ENCODE measurements at regions not wholly inside any gene's neighbourhood (a gene's known extent, or its start where the extent isn't known, plus 50 kb on each side); places are given as distances from the start of the nearest gene placed in this dataset.

GRCh38 chr12:75783093-75783877, 248.3 kb downstream of the PHLDA1 start:
- POLR2A ChIA-PET, result interaction anchor here (1.3 kb wide), 1 partner anchor 14 kb away, joined by 6 read pairs; no protein-coding TSS in a partner anchor
- TF ChIP-seq CBX3 (IDR thresholded peaks at IDR 0.05; ENCODE audit: borderline replicate concordance in 1 of 2, low read length in 2 of 2) (no peak), ZNF695 (CRISPR knock-in tag; IDR thresholded peaks at IDR 0.05) (no peak), FOXP4 (CRISPR knock-in tag; IDR thresholded peaks at IDR 0.05; ENCODE audit: borderline replicate concordance) (no peak), CREM (IDR thresholded peaks at IDR 0.05; ENCODE audit: low read depth) (no peak), RNF2 (IDR thresholded peaks at IDR 0.05) (no peak), ZNF707 (CRISPR knock-in tag; conservative IDR thresholded peaks at IDR 0.05) (no peak)
- intact Hi-C loops (cut with micrococcal nuclease), result loop anchor here (5.0 kb wide), 1 partner anchor 109 kb away; no protein-coding TSS in a partner anchor

More at GRCh38 chr12:75783093-75783877, 248.3 kb downstream of the PHLDA1 start:
- DNase-seq (ENCODE audit: extremely low read depth in 1 of 4, low spot score in 3 of 4) (no peak), FAIRE-seq (no peak), ATAC-seq (no peak)
- Histone ChIP-seq H3K36me3 (ENCODE audit: control insufficient read depth, insufficient read depth, low read length) (no peaks in the 10 kb centered on the region), H3K4me1 (replicated peaks in 1 of 2; ENCODE audit: control insufficient read depth in 2 of 2, insufficient read depth in 2 of 2, low read length in 2 of 2) (peaks cover 0 to 20% of the 10 kb centered on the region in 2 experiments; a peak in 3 of 5 replicates), H3K4me3 (no peak overlapping the region), H3K9ac (ENCODE audit: insufficient read depth in 1 of 2, low read depth in 2 of 2, low read length in 2 of 2) (no peak overlapping the region), H3K27ac (ENCODE audit: extremely low read depth, low read depth, low read length) (no peak overlapping the region), H4K20me1 (replicated peaks; ENCODE audit: control insufficient read depth, insufficient read depth, low read length) (no peaks in the 10 kb centered on the region), H3K9me1 (ENCODE audit: control insufficient read depth, insufficient read depth, low read length) (no peaks in the 10 kb centered on the region), H3K27me3 (ENCODE audit: control insufficient read depth in 2 of 2, insufficient read depth in 2 of 2, low read length in 2 of 2) (no peaks in the 10 kb centered on the region), H3K79me2 (ENCODE audit: control insufficient read depth, insufficient read depth, low read length) (no peaks in the 10 kb centered on the region), H3K4me2 (ENCODE audit: insufficient read depth, low read length) (no peak overlapping the region), H2AFZ (ENCODE audit: low read depth, low read length) (no peak overlapping the region), H3K9me3 (replicated peaks; ENCODE audit: control insufficient read depth, insufficient read depth, low read depth, low read length) (no peaks in the 10 kb centered on the region)
- CTCF ChIA-PET (ENCODE audit: low intra/inter-chr PET ratio), result no interaction called here
- no TSS peak for BruUV-seq (replicated peaks)
- 34% methylated on average over 8 of the region's 8 CpGs for WGBS (ENCODE audit: insufficient coverage, low coverage, missing lambda C conversion rate)
- in situ Hi-C loops (cut with MboI), result no loop called here
